ENCODE measurements at regions not wholly inside any gene's neighbourhood (a gene's known extent, or its start where the extent isn't known, plus 50 kb on each side); places are given as distances from the start of the nearest gene placed in this dataset.
A peak's percentile ranks its signal among the peaks of the same experiment; 100 is the strongest.

GRCh38 chr12:67006610-67007009 is 262.5 kb upstream of the CAND1 start:
- Histone ChIP-seq H3K4me3 (no peak overlapping the region), H3K36me3 (no peaks in the 10 kb centered on the region), H3K27me3 (no peaks in the 10 kb centered on the region), H3K27ac (no peak overlapping the region), H3K4me1 (peaks cover 0 to 17% (median 8%) of the 10 kb centered on the region in 4 donors), H3K9me3 (no peaks in the 10 kb centered on the region)
- TF ChIP-seq POLR2A (IDR thresholded peaks at IDR 0.05) (no peak), POLR2AphosphoS5 (IDR thresholded peaks at IDR 0.05) (no peak), EP300 (IDR thresholded peaks at IDR 0.05) (no peak)
- TF ChIP-seq, protein P1, sequence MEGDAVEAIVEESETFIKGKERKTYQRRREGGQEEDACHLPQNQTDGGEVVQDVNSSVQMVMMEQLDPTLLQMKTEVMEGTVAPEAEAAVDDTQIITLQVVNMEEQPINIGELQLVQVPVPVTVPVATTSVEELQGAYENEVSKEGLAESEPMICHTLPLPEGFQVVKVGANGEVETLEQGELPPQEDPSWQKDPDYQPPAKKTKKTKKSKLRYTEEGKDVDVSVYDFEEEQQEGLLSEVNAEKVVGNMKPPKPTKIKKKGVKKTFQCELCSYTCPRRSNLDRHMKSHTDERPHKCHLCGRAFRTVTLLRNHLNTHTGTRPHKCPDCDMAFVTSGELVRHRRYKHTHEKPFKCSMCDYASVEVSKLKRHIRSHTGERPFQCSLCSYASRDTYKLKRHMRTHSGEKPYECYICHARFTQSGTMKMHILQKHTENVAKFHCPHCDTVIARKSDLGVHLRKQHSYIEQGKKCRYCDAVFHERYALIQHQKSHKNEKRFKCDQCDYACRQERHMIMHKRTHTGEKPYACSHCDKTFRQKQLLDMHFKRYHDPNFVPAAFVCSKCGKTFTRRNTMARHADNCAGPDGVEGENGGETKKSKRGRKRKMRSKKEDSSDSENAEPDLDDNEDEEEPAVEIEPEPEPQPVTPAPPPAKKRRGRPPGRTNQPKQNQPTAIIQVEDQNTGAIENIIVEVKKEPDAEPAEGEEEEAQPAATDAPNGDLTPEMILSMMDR (IDR thresholded peaks at IDR 0.05) = no peak
- intact Hi-C loops (cut with DNase I) = no loop called here
- DNase-seq = no peak
- 19 to 68% methylated on average over 2 of the region's 2 CpGs for WGBS, 2 donors

DNA sequence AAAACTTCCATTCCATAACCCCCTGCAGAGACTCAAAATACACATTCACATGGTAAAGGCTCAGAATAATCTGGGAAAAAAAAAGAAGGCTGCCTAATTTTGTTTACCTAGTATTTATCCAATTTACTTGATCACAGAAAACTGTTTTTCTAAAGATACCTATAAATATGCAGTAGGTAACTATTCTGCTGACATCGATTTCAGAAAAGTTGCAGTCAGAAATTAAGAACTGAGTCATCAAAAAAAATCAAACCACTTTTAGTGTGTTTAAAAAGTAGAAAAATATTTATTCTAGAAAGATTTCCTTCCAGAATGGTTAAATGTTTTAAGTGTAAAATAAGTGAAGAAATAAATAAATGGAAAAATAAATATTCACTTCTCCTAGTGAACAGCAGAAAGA is 254.5 kb upstream of the CAND1 start:
- H3K27ac ChIP-seq = peak overlapping the region in 2 of 4 donors; percentile 25 to 38
- WGBS, 2 donors = 82 to 87% methylated on average over 1 of the region's 1 CpG
- DNase-seq = no peak
- intact Hi-C loops (cut with DNase I) = no loop called here
- peaks cover 0 to 35% (median 14%) of the 10 kb centered on the region in 4 donors for H3K4me1 ChIP-seq
- no peaks in the 10 kb centered on the region for H3K9me3 ChIP-seq
- TF ChIP-seq, protein P1 (IDR thresholded peaks at IDR 0.05) = no peak
- TF ChIP-seq EP300 (IDR thresholded peaks at IDR 0.05) (no peak), POLR2AphosphoS5 (IDR thresholded peaks at IDR 0.05) (no peak), POLR2A (IDR thresholded peaks at IDR 0.05) (no peak)
- H3K27me3 ChIP-seq = no peaks in the 10 kb centered on the region
- no peaks in the 10 kb centered on the region for H3K36me3 ChIP-seq
- H3K4me3 ChIP-seq = no peak overlapping the region

GRCh38 chr12:67018105-67018504 is 251.1 kb upstream of the CAND1 start:
- Histone ChIP-seq H3K27me3 (no peaks in the 10 kb centered on the region), H3K9me3 (no peaks in the 10 kb centered on the region), H3K4me3 (no peak overlapping the region), H3K27ac (peak overlapping the region in 1 of 4 donors; percentile 51), H3K4me1 (peaks cover 0 to 37% (median 14%) of the 10 kb centered on the region in 4 donors), H3K36me3 (no peaks in the 10 kb centered on the region)
- no peak for DNase-seq
- no peak for TF ChIP-seq EP300 (IDR thresholded peaks at IDR 0.05)
- TF ChIP-seq, protein P1 (IDR thresholded peaks at IDR 0.05) = no peak
- intact Hi-C loops (cut with DNase I) = no loop called here
- WGBS, 2 donors = 94 to 96% methylated on average over 5 of the region's 5 CpGs

DNA sequence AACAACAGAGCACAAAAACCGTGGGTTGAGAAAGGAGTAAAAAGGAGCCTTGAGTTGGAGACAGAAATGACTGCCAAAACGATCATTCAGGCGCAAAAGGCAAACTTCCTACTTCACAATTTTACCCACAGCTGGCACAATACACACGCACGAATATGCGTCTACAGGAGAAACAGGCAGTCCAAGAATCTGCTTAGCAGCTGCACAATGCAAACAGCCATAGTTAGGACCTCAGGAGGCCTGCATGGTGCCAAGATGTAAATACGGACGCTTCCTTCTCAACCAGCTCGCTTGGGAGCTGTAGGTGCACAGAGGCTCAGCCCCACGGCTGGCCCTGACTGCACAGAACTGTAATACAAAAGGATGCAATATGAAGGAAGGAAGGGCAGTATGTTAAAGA is 250.1 kb upstream of the CAND1 start:
- H3K9me3 ChIP-seq = no peaks in the 10 kb centered on the region
- H3K27me3 ChIP-seq = no peaks in the 10 kb centered on the region
- no peak overlapping the region for H3K4me3 ChIP-seq
- H3K4me1 ChIP-seq = peaks cover 0 to 31% (median 10%) of the 10 kb centered on the region in 4 donors
- no peak for TF ChIP-seq EP300 (IDR thresholded peaks at IDR 0.05)
- no peak for TF ChIP-seq POLR2A (IDR thresholded peaks at IDR 0.05)
- TF ChIP-seq, protein P1 (IDR thresholded peaks at IDR 0.05) = no peak
- TF ChIP-seq POLR2AphosphoS5 (IDR thresholded peaks at IDR 0.05) = no peak
- intact Hi-C loops (cut with DNase I) = no loop called here
- H3K27ac ChIP-seq = peak overlapping the region; percentile 22 to 56 (median 46)
- DNase-seq = no peak
- WGBS, 2 donors = 72 to 74% methylated on average over 10 of the region's 10 CpGs
- H3K36me3 ChIP-seq = no peaks in the 10 kb centered on the region

- WGBS, 2 donors = 29 to 32% methylated on average over 7 of the region's 7 CpGs
- intact Hi-C loops (cut with DNase I) = no loop called here
- Histone ChIP-seq H3K36me3 (no peaks in the 10 kb centered on the region), H3K27me3 (no peaks in the 10 kb centered on the region), H3K4me3 (no peak overlapping the region), H3K27ac (no peak overlapping the region), H3K9me3 (no peaks in the 10 kb centered on the region), H3K4me1 (peaks cover 0 to 6% (median 0%) of the 10 kb centered on the region in 4 donors)
- DNase-seq = no peak
- TF ChIP-seq, protein P1 (IDR thresholded peaks at IDR 0.05) = peak in 3 of 4 experiments; percentile 59 to 67 (median 62)
- no peak for TF ChIP-seq POLR2A (IDR thresholded peaks at IDR 0.05)
These were observed 243.5 kb upstream of the CAND1 start for GRCh38 chr12:67025543-67026114.
